LHCN-M2 (cell line): ENCODE measurements at regions not wholly inside any gene's neighbourhood (a gene's known extent, or its start where the extent isn't known, plus 50 kb on each side); places are given as distances from the start of the nearest gene placed in this dataset.

Experiments used
- DNase-seq: peaks from one replicate; pipeline ENCODE4 v3.0.0-alpha.2; 2012; ENCODE audit warnings: low read depth

- DNase-seq = no peak
These were observed 120.2 kb downstream of the RFLNA start for GRCh38 chr12:124415064-124415463.

- no peak for DNase-seq
These were observed 119.0 kb downstream of the RFLNA start for GRCh38 chr12:124413915-124414314.

DNA sequence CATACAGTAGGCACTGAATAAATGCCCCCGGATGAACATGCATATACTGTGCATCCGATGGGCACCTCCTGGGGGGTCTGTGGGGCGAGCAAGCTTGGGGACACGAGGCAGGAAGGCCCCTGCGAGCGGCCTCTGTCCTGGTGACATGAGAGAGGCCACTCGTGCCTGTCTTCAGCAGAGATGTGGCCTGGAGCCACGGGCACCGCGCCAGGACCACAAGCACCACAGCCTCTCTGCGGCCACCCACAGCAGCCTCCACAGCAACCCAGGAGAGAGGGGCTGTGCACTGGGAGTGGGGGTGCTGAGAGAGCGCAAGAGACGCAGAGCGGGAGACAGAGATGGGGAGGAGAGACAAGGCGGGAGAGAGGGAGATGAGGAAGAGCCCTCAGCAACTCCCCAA, 118.5 kb downstream of the RFLNA start:
- no peak for DNase-seq

- no peak for DNase-seq
These were observed 117.7 kb downstream of the RFLNA start for GRCh38 chr12:124412646-124413015.

DNA sequence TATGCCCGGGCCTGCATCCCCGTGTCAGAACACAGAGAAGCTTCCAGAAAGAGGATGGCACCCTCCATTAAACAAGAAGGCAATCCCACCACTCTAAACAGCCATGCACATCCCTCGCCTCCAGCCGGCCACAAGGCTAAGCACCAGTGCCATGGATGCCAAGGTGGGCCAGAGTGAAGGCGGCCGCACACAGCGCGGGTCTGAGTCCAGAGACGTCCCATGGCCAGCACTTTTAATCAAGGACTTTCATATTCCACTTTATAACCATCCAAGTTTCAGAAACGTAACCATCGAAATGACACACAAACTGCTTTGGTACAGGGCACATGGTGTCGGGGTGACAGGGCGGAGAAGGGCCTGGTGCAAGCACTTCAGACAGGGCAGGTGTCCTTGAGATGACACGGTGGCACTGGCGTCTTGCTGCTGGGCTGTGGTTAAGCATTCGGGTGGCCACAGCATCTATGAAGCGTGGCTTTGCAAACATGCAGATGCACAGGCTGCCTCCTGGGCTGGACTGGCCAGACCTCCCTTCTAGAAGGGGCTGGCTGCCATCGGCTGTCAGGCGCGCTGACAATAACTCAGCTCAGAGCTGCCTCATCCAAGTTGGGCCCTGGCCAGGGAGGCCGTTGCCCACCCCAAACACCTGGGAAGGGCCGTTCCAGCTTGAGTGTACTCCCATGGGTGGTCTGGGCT, 117.2 kb downstream of the RFLNA start:
- no peak for DNase-seq

DNA sequence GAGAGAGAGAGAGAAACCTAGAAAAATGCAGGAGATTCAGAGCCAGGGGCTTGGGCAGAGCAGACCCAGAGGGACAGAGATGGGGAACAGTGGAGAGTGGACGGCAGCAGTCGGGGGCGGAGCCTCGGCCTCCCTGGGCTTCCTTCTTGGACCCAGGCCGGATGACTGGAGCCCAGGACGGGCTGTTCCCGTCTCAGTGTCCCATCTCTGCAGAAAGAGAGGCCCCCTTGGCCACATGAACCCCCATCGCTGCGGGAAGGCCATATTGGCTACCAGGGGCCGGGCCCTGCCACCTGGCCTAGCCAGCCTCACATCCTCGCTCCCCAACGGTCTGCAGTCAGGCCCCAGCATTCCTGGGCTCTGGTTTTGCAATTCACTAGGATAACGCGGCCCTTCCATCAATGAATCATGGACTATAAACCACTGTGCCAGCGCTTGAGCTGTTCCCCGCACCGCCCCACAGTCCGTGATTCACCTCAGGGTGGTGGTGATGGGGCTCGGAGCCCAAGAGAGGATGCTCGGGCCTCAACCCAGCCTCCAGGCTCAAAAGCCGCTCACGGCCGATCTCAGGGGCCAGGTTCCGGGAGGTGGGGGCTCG, 116.5 kb downstream of the RFLNA start:
- peak; percentile 96 for DNase-seq

DNA sequence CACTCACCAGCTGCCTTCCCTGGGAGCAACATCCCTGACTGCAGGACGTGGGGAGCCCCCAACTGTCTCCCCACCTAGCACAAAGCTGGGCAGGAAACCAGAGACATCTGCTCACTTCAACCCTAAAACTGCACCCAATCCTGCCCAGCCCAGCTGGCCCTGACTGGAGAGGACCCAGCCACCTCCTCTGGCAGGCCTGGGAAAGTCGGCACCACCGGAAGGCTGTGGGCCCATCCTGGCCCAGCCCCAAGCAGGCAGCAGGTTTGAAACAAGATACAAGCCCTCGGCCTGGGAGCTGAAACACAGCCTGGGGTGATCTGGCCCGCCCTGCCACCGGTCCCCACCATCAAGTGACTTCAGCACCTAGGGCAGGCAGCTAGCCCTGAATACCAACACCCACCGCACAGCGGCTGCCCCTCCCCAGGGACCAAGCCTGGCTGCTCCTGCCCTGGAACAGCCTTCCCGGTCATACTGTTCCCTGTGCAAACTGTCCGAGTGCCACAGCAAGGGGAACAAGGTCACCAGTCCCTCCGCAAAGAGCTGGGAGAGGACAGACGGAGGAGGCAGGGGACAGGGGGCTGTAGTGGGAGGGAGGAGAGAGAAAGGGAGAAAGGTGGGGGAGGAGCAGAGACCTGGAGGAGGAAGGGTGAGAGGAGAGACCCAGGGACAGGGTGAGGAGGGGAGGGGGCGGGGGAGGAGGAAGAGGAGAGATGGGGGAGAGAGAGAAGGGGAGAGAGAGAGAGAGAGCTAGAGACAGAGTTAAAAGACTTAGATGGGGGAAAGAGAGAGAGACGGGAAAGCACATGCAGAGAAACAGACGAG, 115.7 kb downstream of the RFLNA start:
- no peak for DNase-seq

DNA sequence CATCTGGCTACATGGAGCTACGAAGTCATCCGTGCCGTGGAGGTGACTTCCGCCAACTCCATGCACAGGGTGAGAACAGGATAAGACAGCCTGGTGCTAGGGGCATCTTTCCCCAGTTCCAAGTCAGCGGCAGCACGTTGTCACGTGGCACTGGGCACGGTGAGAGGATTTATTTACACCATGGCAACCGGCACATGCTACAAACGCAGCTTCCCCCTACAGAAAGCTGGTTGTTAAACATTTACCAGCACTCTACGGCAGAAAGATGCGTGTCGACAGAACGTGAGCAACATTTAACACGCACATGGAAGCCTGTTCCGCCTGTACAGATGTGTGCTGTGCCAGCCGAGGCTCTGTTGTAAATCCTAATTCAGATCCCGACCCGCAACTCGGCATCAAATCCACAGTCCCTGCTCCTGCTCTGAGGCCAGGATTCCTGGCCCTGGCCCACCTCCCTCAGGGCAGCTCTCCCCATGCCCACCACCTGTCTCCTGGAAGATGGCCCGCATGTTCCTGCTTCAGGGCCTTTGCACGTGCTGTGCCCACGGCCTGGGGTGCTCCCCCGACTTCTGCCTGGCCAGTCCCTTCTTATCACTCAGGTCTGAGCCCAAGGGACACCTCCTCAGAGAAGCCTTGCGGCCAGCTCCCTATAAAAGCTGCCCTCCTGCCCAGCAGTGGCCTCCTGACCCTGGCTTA, 114.1 kb downstream of the RFLNA start:
- no peak for DNase-seq

GRCh38 chr12:124407074-124407473, 112.2 kb downstream of the RFLNA start:
- no peak for DNase-seq

DNA sequence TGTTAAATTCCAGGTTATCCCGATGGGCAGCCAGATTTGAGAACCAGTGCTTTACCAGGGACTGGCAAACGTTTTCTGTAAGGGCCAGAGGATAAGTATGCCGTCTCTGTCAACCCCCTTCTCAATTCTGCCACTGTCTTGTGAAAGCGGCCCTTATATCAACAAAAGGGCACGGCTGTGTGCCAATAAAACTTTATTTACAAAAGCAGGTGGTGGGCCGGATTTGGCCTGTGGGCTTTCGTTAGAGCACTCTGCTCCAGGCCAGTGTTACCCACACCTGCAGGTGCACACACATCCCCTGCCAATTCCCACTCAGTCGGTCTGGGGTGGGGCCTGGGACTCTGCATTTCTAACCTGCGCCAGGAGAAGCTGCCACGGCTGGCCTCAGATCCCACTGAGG, 111.2 kb downstream of the RFLNA start:
- no peak for DNase-seq

- no peak for DNase-seq
These were observed 110.7 kb downstream of the RFLNA start for GRCh38 chr12:124405592-124405991.

- DNase-seq = no peak
These were observed 110.3 kb downstream of the RFLNA start for GRCh38 chr12:124405151-124405550.

DNA sequence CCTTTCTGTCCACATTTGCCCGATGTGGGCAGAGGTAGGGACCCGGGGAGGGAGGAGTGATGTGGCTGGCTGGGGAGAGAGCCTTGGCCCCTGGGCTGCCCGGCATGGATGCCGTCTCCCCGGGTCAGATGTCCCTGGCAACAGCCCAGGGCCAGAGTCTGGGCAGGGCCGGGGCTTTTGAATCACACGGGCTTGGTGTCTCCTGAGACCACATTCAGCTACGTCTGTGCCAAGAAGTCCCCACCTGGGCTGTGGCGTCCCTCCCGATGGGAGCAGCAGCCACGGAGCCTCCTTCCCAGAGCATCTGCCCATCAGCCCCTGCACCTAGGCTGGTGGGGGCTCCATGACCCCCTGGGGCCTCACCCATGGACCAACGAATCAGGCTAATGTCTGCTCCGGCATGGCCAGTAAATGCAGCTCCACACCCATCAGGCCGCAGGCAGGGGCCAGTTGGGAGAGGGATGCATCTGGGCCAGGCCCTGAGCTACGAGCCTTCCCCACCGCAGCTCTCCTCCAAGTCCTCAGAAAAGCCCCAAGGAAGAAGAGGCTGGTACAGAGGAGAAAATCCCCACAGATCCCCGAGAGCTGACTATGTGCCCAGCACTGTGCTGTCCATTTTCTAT, 109.4 kb downstream of the RFLNA start:
- no peak for DNase-seq

DNA sequence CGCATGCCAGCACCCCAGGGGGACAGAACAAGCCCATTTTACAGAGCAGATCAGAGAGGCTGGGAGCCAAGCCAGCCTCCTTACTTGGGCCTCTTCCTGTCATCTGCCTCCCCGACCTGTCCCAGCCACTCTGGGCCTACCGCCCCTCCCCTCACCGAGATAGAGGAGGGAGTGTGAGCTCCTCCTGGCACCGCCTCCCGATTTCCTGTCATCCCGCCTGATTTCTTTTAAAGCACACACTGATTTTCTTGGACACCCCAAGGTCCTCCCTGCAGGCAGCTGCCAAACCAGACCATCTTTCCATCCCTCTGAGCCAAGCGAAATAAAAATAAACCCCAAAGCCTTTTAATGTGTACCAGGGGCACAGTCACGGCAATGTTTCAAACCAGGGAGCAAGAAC, 108.4 kb downstream of the RFLNA start:
- no peak for DNase-seq

DNA sequence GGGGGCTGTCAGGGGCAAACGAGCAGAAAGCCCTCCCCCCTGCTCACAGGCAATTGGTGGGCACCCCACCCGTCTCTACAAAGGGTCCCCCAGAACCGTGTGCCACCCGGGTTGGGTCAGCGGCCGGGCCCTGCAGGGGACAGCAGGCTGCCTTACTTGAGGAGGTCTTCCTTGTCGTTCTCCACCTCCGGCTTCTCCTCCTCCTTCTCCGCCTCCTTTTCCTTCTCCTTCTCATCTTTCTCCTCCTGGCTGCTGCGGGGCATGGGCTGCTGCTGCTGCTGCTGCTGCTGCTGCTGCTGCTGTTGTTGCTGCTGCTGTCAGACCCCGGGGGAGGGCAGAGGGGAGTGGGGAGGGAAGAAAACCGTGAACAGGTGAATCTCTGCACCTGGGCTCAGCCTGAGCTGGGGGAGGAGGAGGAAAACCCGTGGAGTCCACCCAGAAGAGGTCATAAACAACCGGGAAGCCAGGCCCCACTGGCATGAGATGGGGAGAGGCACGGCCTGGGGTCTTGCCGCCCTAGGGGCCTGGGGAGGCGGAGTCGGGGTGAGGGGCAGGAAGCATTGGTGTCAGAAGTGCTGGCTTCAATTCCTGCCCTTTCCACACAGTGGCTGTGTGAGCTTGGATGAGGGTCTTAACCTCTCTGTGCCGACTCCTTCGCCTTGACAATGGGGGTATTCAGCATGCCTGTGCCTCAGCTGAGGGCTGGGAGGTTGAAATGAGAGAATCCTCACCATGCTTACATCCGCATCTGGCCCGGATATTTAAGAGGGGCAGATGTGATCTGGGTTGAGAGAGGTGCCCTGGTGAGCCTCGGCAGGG, 107.6 kb downstream of the RFLNA start:
- no peak for DNase-seq

DNA sequence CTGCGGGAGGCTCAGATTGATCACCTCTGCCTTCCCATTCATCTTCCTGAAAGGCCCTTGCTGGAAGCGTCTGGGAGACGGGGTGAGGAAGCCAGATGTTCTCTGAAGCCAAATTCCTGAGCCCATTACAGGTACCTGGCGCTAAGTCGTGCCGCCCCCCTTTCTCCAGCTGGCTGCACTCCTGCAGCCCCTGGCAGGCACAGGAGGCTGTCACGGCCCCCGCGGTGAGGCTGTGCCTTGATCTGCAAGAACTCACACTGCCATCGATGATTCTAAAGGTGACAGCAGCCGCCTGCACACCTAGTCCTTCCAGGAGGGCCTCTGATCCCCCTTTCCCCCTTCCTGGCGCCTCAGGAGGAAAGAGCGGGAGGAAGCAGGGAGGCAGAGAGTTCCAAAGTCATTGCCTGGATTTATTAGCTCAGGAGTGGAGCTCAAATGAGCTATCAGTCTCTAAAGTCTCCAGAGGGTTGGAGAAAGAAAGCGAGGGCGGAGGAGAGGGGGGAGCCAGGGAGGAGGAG, 106.9 kb downstream of the RFLNA start:
- DNase-seq = no peak

DNA sequence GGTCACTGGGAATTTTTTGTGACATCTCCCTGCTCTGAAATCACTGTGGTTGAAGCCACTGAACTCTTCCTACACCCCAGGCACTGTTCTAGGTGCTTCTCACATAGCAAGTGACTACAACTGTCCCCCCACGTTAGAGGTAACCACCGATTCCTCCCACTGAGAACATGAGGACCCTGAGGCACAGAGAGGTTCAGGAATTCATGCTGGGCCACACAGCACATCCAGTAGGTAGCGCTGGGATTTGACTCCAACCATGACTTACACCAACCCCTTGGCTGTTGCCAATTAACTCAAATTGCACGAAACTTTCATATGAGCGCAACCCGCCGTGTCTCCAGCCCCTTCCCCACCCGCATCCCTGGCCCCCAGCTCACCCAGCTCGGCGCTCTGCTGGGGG, 105.2 kb downstream of the RFLNA start:
- no peak for DNase-seq

DNA sequence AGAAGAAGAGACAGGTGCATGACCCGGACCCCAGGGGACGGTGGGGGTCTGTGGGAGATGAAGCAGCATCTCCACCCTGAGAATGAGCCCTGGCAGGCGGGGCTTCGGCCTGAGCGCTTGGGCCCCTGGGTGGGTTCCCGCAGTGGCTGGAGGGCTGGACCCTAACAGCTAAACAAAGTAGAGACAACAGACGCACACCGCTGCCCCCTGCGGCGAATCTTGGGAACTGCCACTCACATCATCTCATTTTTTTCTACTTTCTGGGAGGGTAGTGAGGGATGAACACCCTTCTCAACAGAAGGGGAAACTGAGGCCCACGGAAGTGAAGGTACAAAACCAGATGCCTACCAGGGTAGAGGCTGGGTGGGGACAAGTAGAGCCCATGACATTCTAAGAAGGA, 104.7 kb downstream of the RFLNA start:
- DNase-seq = no peak

DNA sequence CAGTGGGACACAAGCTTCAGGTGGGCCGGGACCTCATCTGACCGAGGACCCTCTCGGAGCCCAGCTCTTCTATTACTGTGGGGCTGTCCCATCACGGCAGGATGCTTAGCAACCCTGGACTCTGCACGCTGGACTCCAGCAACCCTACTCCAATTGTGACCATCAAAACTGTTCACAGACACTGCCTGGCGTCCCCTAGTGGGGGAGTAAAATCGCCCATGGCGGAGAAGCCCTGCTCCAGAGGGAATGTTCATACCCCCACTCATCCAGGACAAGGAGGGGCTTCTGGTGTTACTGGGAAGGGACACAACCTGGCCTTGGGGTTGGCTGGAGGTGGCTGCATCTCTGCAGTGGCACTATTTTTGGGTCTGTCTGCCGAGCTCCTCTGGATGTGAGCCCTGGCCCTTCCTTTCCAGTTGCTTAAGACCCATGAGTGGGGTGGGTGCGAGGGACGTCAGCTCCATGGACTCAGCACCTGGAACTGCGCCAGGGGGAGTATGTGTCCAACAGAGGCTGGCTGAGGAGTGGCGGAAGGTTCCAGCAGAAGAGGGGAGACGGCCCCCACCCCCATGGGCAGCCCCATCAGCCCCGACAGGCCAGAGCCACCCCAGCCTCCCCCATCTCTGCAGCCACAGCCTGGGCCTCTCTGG, 103.8 kb downstream of the RFLNA start:
- no peak for DNase-seq
